Small intestine (tissue), 7 donors: ENCODE measurements at regions not wholly inside any gene's neighbourhood (a gene's known extent, or its start where the extent isn't known, plus 50 kb on each side); places are given as distances from the start of the nearest gene placed in this dataset.
A peak's percentile ranks its signal among the peaks of the same experiment; 100 is the strongest.

Experiments
- DNase-seq, 2 donors: peaks; one replicate each; pipeline versions ENCODE4 v3.0.0 to v3.0.0-alpha.2; 2013
- FAIRE-seq: peaks from 2 replicates; lab custom pipeline; 2012; peaks lifted over from hg19 to GRCh38; lab: Jason Lieb, UNC
- H3K27ac ChIP-seq, 3 donors: one replicate each; pipeline ENCODE4 v1.5.1; 2013; ENCODE audit warnings: low read length in 2 of 3, mild to moderate bottlenecking in 2 of 3, control low read depth in 1 of 3, inconsistent platforms in 1 of 3, low read depth in 1 of 3, moderate library complexity in 1 of 3
- H3K27me3 ChIP-seq, 3 donors: one replicate each; pipeline ENCODE4 v1.6.1; 2013; ENCODE audit warnings: low read length in 3 of 3, inconsistent platforms in 1 of 3; ENCODE audit not compliant: control insufficient read depth in 3 of 3, insufficient read depth in 3 of 3
- H3K36me3 ChIP-seq, 3 donors: one replicate each; pipeline ENCODE4 v1.6.1; 2013; ENCODE audit warnings: low read length in 3 of 3, inconsistent platforms in 1 of 3, low read depth in 1 of 3, mild to moderate bottlenecking in 1 of 3, moderate library complexity in 1 of 3; ENCODE audit not compliant: control insufficient read depth in 3 of 3, insufficient read depth in 2 of 3
- H3K4me1 ChIP-seq, 3 donors: one replicate each; pipeline ENCODE4 v1.6.1; 2013; ENCODE audit warnings: low read length in 2 of 3, inconsistent platforms in 1 of 3, low read depth in 1 of 3, mild to moderate bottlenecking in 1 of 3, moderate library complexity in 1 of 3; ENCODE audit not compliant: control insufficient read depth in 3 of 3, insufficient read depth in 2 of 3
- H3K4me3 ChIP-seq, 3 donors: one replicate each; pipeline ENCODE4 v1.5.1; 2013; ENCODE audit warnings: low read length in 3 of 3, control low read depth in 1 of 3, inconsistent platforms in 1 of 3, low read depth in 1 of 3, mild to moderate bottlenecking in 1 of 3, moderate library complexity in 1 of 3
- H3K9me3 ChIP-seq, 2 donors: one replicate each; pipeline ENCODE4 v1.6.1; 2013; ENCODE audit warnings: low read depth in 1 of 2, low read length in 1 of 2; ENCODE audit not compliant: control insufficient read depth in 2 of 2, insufficient read depth in 1 of 2
- WGBS, 3 donors: extraction: QIAGEN DNeasy Blood & Tissue Kit; methylation state at CpG; one replicate each; pipeline ENCODE4 v1.1.7; 2013; 5-methylcytosine and 5-hydroxymethylcytosine counted together
- donor health status: healthy with polysubstance abuse.
- donor health status: control.
- donor health status: control.
- donor health status: Bipolar disorder and iron deficiency.
- donor health status: healthy.

GRCh38 chr2:45152691-45153090, 143.4 kb upstream of the SIX2 start:
- Histone ChIP-seq H3K4me3 (no peak overlapping the region), H3K27me3 (peaks cover 0 to 16% (median 3%) of the 10 kb centered on the region in 3 donors), H3K27ac (no peak overlapping the region), H3K36me3 (no peaks in the 10 kb centered on the region), H3K4me1 (no peaks in the 10 kb centered on the region), H3K9me3 (peaks cover 0 to 12% of the 10 kb centered on the region in 2 donors)
- DNase-seq: no peak
- no peak for FAIRE-seq
- WGBS, 3 donors: 75 to 81% (median 79%) methylated on average over 9 of the region's 9 CpGs

- H3K4me3 ChIP-seq: no peak overlapping the region
- WGBS, 3 donors: 36 to 65% (median 53%) methylated on average over 14 of the region's 14 CpGs
- peaks cover 0 to under 1% of the 10 kb centered on the region in 2 donors for H3K9me3 ChIP-seq
- FAIRE-seq (no peak), DNase-seq (peak in 1 of 2 donors; percentile 8)
- H3K27me3 ChIP-seq: peaks cover 0 to 14% (median 4%) of the 10 kb centered on the region in 3 donors
- H3K27ac ChIP-seq: no peak overlapping the region
- no peaks in the 10 kb centered on the region for H3K4me1 ChIP-seq
- no peaks in the 10 kb centered on the region for H3K36me3 ChIP-seq
Observed at GRCh38 chr2:45145073-45145899, 136.0 kb upstream of the SIX2 start.

GRCh38 chr2:45141883-45142866, 132.9 kb upstream of the SIX2 start:
- H3K27me3 ChIP-seq: peaks cover 0 to 14% (median 4%) of the 10 kb centered on the region in 3 donors
- DNase-seq: no peak
- 81 to 90% (median 81%) methylated on average over 5 of the region's 5 CpGs for WGBS, 3 donors
- no peaks in the 10 kb centered on the region for H3K36me3 ChIP-seq
- FAIRE-seq: no peak
- no peak overlapping the region for H3K4me3 ChIP-seq
- H3K9me3 ChIP-seq: no peaks in the 10 kb centered on the region
- no peaks in the 10 kb centered on the region for H3K4me1 ChIP-seq
- no peak overlapping the region for H3K27ac ChIP-seq

- peaks cover 0 to 16% (median 4%) of the 10 kb centered on the region in 3 donors for H3K27me3 ChIP-seq
- H3K27ac ChIP-seq: no peak overlapping the region
- no peaks in the 10 kb centered on the region for H3K9me3 ChIP-seq
- H3K4me1 ChIP-seq: no peaks in the 10 kb centered on the region
- no peak for DNase-seq
- WGBS, 3 donors: 83 to 92% (median 89%) methylated on average over 3 of the region's 3 CpGs
- no peaks in the 10 kb centered on the region for H3K36me3 ChIP-seq
- FAIRE-seq: no peak
- no peak overlapping the region for H3K4me3 ChIP-seq
Observed at GRCh38 chr2:45140675-45141074, 131.4 kb upstream of the SIX2 start.

- no peak overlapping the region for H3K27ac ChIP-seq
- H3K27me3 ChIP-seq: peaks cover 0 to 14% (median 4%) of the 10 kb centered on the region in 3 donors
- H3K36me3 ChIP-seq: no peaks in the 10 kb centered on the region
- WGBS, 3 donors: 64 to 73% (median 70%) methylated on average over 4 of the region's 4 CpGs
- no peaks in the 10 kb centered on the region for H3K9me3 ChIP-seq
- no peak overlapping the region for H3K4me3 ChIP-seq
- DNase-seq: no peak
- H3K4me1 ChIP-seq: no peaks in the 10 kb centered on the region
- FAIRE-seq: no peak
Observed at GRCh38 chr2:45138904-45139303, 129.7 kb upstream of the SIX2 start.

- Histone ChIP-seq H3K27me3 (peaks cover 0 to 9% (median 3%) of the 10 kb centered on the region in 3 donors), H3K4me3 (no peak overlapping the region), H3K4me1 (no peaks in the 10 kb centered on the region), H3K27ac (no peak overlapping the region), H3K36me3 (no peaks in the 10 kb centered on the region), H3K9me3 (no peaks in the 10 kb centered on the region)
- DNase-seq (no peak), FAIRE-seq (no peak)
- 87 to 91% (median 87%) methylated on average over 8 of the region's 8 CpGs for WGBS, 3 donors
Observed at GRCh38 chr2:45137966-45138695, 128.9 kb upstream of the SIX2 start.

GRCh38 chr2:45134726-45135125, 125.5 kb upstream of the SIX2 start:
- Histone ChIP-seq H3K9me3 (no peaks in the 10 kb centered on the region), H3K4me1 (no peaks in the 10 kb centered on the region), H3K4me3 (no peak overlapping the region), H3K27ac (no peak overlapping the region), H3K27me3 (peaks cover 0 to 9% (median 0%) of the 10 kb centered on the region in 3 donors), H3K36me3 (no peaks in the 10 kb centered on the region)
- FAIRE-seq: no peak
- 20 to 27% (median 23%) methylated on average over 3 of the region's 3 CpGs for WGBS, 3 donors
- peak; percentile 3 to 8 for DNase-seq

GRCh38 chr2:45134014-45134413, 124.8 kb upstream of the SIX2 start:
- no peaks in the 10 kb centered on the region for H3K4me1 ChIP-seq
- no peak for DNase-seq
- H3K27me3 ChIP-seq: peaks cover 0 to 9% (median 0%) of the 10 kb centered on the region in 3 donors
- no peak overlapping the region for H3K27ac ChIP-seq
- no peak for FAIRE-seq
- no peak overlapping the region for H3K4me3 ChIP-seq
- WGBS, 3 donors: 12 to 13% (median 12%) methylated on average over 1 of the region's 1 CpG
- H3K36me3 ChIP-seq: no peaks in the 10 kb centered on the region
- no peaks in the 10 kb centered on the region for H3K9me3 ChIP-seq
